Ovary (tissue), 7 donors: ENCODE measurements at regions not wholly inside any gene's neighbourhood (a gene's known extent, or its start where the extent isn't known, plus 50 kb on each side); places are given as distances from the start of the nearest gene placed in this dataset.

Source experiments
- DNase-seq, 5 donors: peaks; one replicate each; pipeline ENCODE4 v3.0.0-alpha.2; 2019 to 2020
- H3K27ac ChIP-seq, 2 donors: fragments of 200-600 bp; one replicate each; pipeline versions ENCODE4 v1.5.1 to v1.8.0; 2019 to 2022
- H3K27me3 ChIP-seq: fragments of 200-600 bp; one replicate; pipeline ENCODE4 v1.8.0; 2022
- H3K36me3 ChIP-seq: fragments of 200-600 bp; sonication (generic); one replicate; pipeline ENCODE4 v1.5.1; 2019
- H3K4me1 ChIP-seq: one replicate; pipeline ENCODE4 v1.8.1; 2013; ENCODE audit warnings: mild to moderate bottlenecking, moderate library complexity; ENCODE audit not compliant: insufficient read depth
- H3K4me3 ChIP-seq: fragments of 200-600 bp; sonication (generic); one replicate; pipeline ENCODE4 v1.5.1; 2017
- H3K9me3 ChIP-seq, 2 donors: fragments of 200-600 bp in 1 of 2; sonication (generic) in 1 of 2; one replicate each; pipeline versions ENCODE4 v1.5.1 to v1.8.1; 2013 to 2019; ENCODE audit warnings: mild to moderate bottlenecking in 1 of 2, moderate library complexity in 1 of 2
- EP300 ChIP-seq: sonication (generic); formaldehyde crosslinking; IDR thresholded peaks from one replicate; pipeline ENCODE4 v1.6.1; 2017; ENCODE audit warnings: antibody characterized with exemption
- POLR2A ChIP-seq: fragments of 450-650 bp; IDR thresholded peaks from one replicate; pipeline ENCODE4 v1.6.1; 2017; ENCODE audit warnings: antibody characterized with exemption, mild to moderate bottlenecking, moderate library complexity
- WGBS, 3 donors: extraction: QIAGEN DNeasy Blood & Tissue Kit in 1 of 3; methylation state at CpG; one replicate each; pipeline versions ENCODE4 v1.1.5 to v1.1.7; 2013 to 2017; 5-methylcytosine and 5-hydroxymethylcytosine counted together
- intact Hi-C, 4 donors: fragments of 100-400 bp; cut with DNase I; formaldehyde crosslinking; loops; one replicate each; pipeline versions ENCODE4 v1.11.0 to v1.15.1; 2022 to 2023
- TF ChIP-seq, protein P1 (sequence below), 3 donors: fragments of 450-650 bp in 2 of 3; fragments of 200-600 bp in 1 of 3; IDR thresholded peaks; one replicate each; pipeline versions ENCODE4 v1.5.1 to v1.8.0; 2016 to 2022; ENCODE audit warnings: antibody characterized with exemption in 3 of 3, mild to moderate bottlenecking in 1 of 3
- donor health status: DM: no; HTN: no; CAD: no; lungs with moderate emphysema.
- donor health status: DM: no; HTN: no; CAD: no.
- donor health status: Bipolar disorder and iron deficiency.
- donor health status: DM: no; HTN: no; CAD: no.
- donor health status: DM: yes; HTN: yes; CAD: no.

GRCh38 chr6:141685416-141685815 is 447.3 kb upstream of the GJE1 start:
- H3K9me3 ChIP-seq = no peaks in the 10 kb centered on the region
- intact Hi-C loops = no loop called here
- no peaks in the 10 kb centered on the region for H3K4me1 ChIP-seq
- no peaks in the 10 kb centered on the region for H3K27me3 ChIP-seq
- 0 to 93% (median 48%) methylated on average over 1 of the region's 1 CpG for WGBS, 3 donors
- H3K4me3 ChIP-seq = no peak overlapping the region
- no peak overlapping the region for H3K27ac ChIP-seq
- TF ChIP-seq, protein P1, sequence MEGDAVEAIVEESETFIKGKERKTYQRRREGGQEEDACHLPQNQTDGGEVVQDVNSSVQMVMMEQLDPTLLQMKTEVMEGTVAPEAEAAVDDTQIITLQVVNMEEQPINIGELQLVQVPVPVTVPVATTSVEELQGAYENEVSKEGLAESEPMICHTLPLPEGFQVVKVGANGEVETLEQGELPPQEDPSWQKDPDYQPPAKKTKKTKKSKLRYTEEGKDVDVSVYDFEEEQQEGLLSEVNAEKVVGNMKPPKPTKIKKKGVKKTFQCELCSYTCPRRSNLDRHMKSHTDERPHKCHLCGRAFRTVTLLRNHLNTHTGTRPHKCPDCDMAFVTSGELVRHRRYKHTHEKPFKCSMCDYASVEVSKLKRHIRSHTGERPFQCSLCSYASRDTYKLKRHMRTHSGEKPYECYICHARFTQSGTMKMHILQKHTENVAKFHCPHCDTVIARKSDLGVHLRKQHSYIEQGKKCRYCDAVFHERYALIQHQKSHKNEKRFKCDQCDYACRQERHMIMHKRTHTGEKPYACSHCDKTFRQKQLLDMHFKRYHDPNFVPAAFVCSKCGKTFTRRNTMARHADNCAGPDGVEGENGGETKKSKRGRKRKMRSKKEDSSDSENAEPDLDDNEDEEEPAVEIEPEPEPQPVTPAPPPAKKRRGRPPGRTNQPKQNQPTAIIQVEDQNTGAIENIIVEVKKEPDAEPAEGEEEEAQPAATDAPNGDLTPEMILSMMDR (IDR thresholded peaks at IDR 0.05) = no peak
- TF ChIP-seq EP300 = no peak
- TF ChIP-seq POLR2A = no peak
- no peak for DNase-seq
- no peaks in the 10 kb centered on the region for H3K36me3 ChIP-seq

DNA sequence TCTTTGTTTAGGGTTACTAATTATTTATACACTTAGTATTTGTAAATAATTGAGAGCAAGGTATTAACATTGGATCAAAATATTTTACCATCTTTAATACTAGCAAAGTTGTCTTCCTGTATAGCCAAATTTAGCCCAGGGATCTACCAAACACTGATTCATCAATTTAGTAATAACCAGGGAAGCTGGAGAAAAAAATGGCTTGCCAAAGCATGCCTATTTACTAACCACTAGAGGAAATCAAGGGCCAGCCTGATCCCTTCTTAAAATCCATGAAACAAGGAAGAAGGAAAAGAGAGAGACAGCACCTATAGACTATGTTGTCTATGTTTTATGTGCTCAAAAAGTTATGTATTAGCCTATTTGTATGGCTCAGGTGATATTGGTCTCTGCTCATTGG is 450.3 kb upstream of the GJE1 start:
- intact Hi-C loops = no loop called here
- H3K9me3 ChIP-seq = no peaks in the 10 kb centered on the region
- TF ChIP-seq EP300 = no peak
- no peak for TF ChIP-seq POLR2A
- TF ChIP-seq, protein P1 (IDR thresholded peaks at IDR 0.05) = no peak
- no peaks in the 10 kb centered on the region for H3K4me1 ChIP-seq
- H3K27me3 ChIP-seq = no peaks in the 10 kb centered on the region
- H3K36me3 ChIP-seq = no peaks in the 10 kb centered on the region
- no peak for DNase-seq
- H3K4me3 ChIP-seq = no peak overlapping the region
- no peak overlapping the region for H3K27ac ChIP-seq

DNA sequence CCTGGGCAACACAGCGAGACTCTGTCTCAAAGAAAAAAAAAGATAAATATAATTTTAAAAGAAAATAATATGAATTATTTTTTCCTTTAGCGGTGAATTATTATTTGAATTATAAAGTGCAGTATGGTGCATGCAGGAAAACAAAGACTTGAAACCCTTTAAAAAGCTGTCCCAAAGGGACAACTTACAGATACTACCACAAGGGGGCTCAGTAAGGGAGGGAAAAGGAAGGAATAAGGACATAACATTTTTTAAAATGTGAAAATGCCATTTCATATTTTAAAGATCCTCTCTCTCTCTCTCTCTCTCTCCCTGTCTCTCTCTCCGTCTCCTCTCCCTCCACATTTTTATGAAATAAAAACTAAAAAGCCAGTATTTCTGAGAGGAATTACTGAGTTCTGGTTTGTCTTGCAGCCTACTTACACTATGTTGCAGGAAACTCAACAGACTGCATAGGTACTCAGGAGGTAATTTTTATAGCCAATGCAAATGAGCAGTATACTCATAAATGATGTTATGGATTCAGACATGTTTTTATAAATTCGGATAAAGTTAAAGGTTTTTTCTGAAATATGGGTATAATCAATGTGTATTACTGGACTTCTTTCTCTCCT is 455.0 kb upstream of the GJE1 start:
- H3K27me3 ChIP-seq = no peaks in the 10 kb centered on the region
- TF ChIP-seq, protein P1 (IDR thresholded peaks at IDR 0.05) = no peak
- no peak for TF ChIP-seq POLR2A
- TF ChIP-seq EP300 = no peak
- intact Hi-C loops = no loop called here
- H3K9me3 ChIP-seq = no peaks in the 10 kb centered on the region
- no peak for DNase-seq
- H3K27ac ChIP-seq = no peak overlapping the region
- H3K4me3 ChIP-seq = no peak overlapping the region
- no peaks in the 10 kb centered on the region for H3K4me1 ChIP-seq
- WGBS, 3 donors = 42 to 53% (median 48%) methylated on average over 4 of the region's 4 CpGs
- no peaks in the 10 kb centered on the region for H3K36me3 ChIP-seq

DNA sequence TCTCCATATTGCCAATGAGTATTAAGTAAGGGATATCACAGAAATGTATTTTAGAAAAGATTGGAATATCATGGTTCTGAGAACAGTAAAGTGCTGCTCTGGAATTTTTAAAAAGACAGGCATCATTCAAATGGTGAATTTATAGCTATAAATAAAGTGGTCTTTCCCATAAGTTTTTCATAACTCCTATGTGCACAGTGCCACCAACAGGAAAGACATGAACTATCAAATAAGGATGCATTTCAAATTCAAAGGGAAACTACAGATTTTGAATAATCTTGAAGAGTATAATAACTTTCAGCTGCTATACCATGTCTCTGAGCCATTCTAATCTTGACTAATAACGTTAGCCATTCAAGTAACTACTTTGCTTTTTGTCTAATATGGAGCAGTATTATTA is 456.8 kb upstream of the GJE1 start:
- DNase-seq = no peak
- H3K4me1 ChIP-seq = no peaks in the 10 kb centered on the region
- TF ChIP-seq, protein P1 (IDR thresholded peaks at IDR 0.05) = no peak
- no peak for TF ChIP-seq EP300
- TF ChIP-seq POLR2A = no peak
- WGBS, 3 donors = 5 to 14% (median 12%) methylated on average over 1 of the region's 1 CpG
- H3K27me3 ChIP-seq = no peaks in the 10 kb centered on the region
- intact Hi-C loops = no loop called here
- H3K36me3 ChIP-seq = no peaks in the 10 kb centered on the region
- H3K9me3 ChIP-seq = no peaks in the 10 kb centered on the region
- H3K27ac ChIP-seq = no peak overlapping the region
- H3K4me3 ChIP-seq = no peak overlapping the region
